Kidney epithelial cell (primary cell): ENCODE measurements at regions not wholly inside any gene's neighbourhood (a gene's known extent, or its start where the extent isn't known, plus 50 kb on each side); places are given as distances from the start of the nearest gene placed in this dataset.

Experiments
- DNase-seq: peaks from one replicate; pipeline ENCODE4 v3.0.0-alpha.2; 2010; ENCODE audit warnings: low read depth
- H3K27me3 ChIP-seq: 2 replicates; pipeline ENCODE4 v1.6.0; 2011; ENCODE audit warnings: low read length; ENCODE audit not compliant: control insufficient read depth, insufficient read depth
- H3K36me3 ChIP-seq: 2 replicates; pipeline ENCODE4 v1.5.1; 2011; ENCODE audit warnings: low read length; ENCODE audit not compliant: control insufficient read depth, insufficient read depth
- H3K4me3 ChIP-seq: 2 replicates; pipeline ENCODE4 v1.5.1; 2011; ENCODE audit warnings: low read depth, mild to moderate bottlenecking, control low read depth, low read length
- CTCF ChIP-seq: IDR thresholded peaks from 2 replicates; pipeline ENCODE4 v1.5.1; 2011; ENCODE audit warnings: mild to moderate bottlenecking, moderate library complexity, low read length, control low read depth, inconsistent platforms; ENCODE audit not compliant: insufficient read depth, poor library complexity, severe bottlenecking

- no peak for TF ChIP-seq CTCF
- no peaks in the 10 kb centered on the region for H3K36me3 ChIP-seq
- no peak for DNase-seq
- no peaks in the 10 kb centered on the region for H3K27me3 ChIP-seq
- no peak overlapping the region for H3K4me3 ChIP-seq
Measured at GRCh38 chr3:182117131-182117530, 405.4 kb downstream of the SOX2 start.

- TF ChIP-seq CTCF, result no peak
- no peaks in the 10 kb centered on the region for H3K36me3 ChIP-seq
- no peak overlapping the region for H3K4me3 ChIP-seq
- no peaks in the 10 kb centered on the region for H3K27me3 ChIP-seq
- no peak for DNase-seq
Measured at GRCh38 chr3:182117583-182117982, 405.9 kb downstream of the SOX2 start.

GRCh38 chr3:182118066-182118465 lies 406.3 kb downstream of the SOX2 start:
- Histone ChIP-seq H3K36me3 (no peaks in the 10 kb centered on the region), H3K27me3 (no peaks in the 10 kb centered on the region), H3K4me3 (no peak overlapping the region)
- peak; percentile 79 for DNase-seq
- TF ChIP-seq CTCF, result no peak

GRCh38 chr3:182121401-182121800 lies 409.7 kb downstream of the SOX2 start:
- DNase-seq, result no peak
- TF ChIP-seq CTCF, result no peak
- H3K36me3 ChIP-seq, result no peaks in the 10 kb centered on the region
- no peaks in the 10 kb centered on the region for H3K27me3 ChIP-seq
- no peak overlapping the region for H3K4me3 ChIP-seq

- no peak overlapping the region for H3K4me3 ChIP-seq
- H3K36me3 ChIP-seq, result no peaks in the 10 kb centered on the region
- TF ChIP-seq CTCF, result no peak
- DNase-seq, result no peak
- H3K27me3 ChIP-seq, result no peaks in the 10 kb centered on the region
Measured at GRCh38 chr3:182122779-182123178, 411.1 kb downstream of the SOX2 start.

- no peak for DNase-seq
- no peak for TF ChIP-seq CTCF
- Histone ChIP-seq H3K36me3 (no peaks in the 10 kb centered on the region), H3K27me3 (no peaks in the 10 kb centered on the region), H3K4me3 (no peak overlapping the region)
Measured at GRCh38 chr3:182124187-182124586, 412.5 kb downstream of the SOX2 start.
